ENCODE measurements at regions not wholly inside any gene's neighbourhood (a gene's known extent, or its start where the extent isn't known, plus 50 kb on each side); places are given as distances from the start of the nearest gene placed in this dataset.

- H3K4me3 ChIP-seq (ENCODE audit: low read depth, low read length): no peak overlapping the region
- no peak for TF ChIP-seq CTCF (IDR thresholded peaks at IDR 0.05; ENCODE audit: low read depth, low read length, missing control alignments)
- no peak for DNase-seq (ENCODE audit: low read depth)
Measured at GRCh38 chr10:9878383-9878782, 1139.3 kb upstream of the CELF2 start.

GRCh38 chr10:9885761-9886160 is 1131.9 kb upstream of the CELF2 start:
- TF ChIP-seq CTCF (IDR thresholded peaks at IDR 0.05; ENCODE audit: low read depth, low read length, missing control alignments): no peak
- H3K4me3 ChIP-seq (ENCODE audit: low read depth, low read length): no peak overlapping the region
- DNase-seq (ENCODE audit: low read depth): no peak

- DNase-seq (ENCODE audit: low read depth): no peak
- no peak for TF ChIP-seq CTCF (IDR thresholded peaks at IDR 0.05; ENCODE audit: low read depth, low read length, missing control alignments)
- H3K4me3 ChIP-seq (ENCODE audit: low read depth, low read length): no peak overlapping the region
Measured at GRCh38 chr10:9886772-9887171, 1130.9 kb upstream of the CELF2 start.

- DNase-seq (ENCODE audit: low read depth): no peak
- no peak for TF ChIP-seq CTCF (IDR thresholded peaks at IDR 0.05; ENCODE audit: low read depth, low read length, missing control alignments)
- H3K4me3 ChIP-seq (ENCODE audit: low read depth, low read length): no peak overlapping the region
Measured at GRCh38 chr10:9895453-9895852, 1122.2 kb upstream of the CELF2 start.

- no peak for TF ChIP-seq CTCF (IDR thresholded peaks at IDR 0.05; ENCODE audit: low read depth, low read length, missing control alignments)
Measured at GRCh38 chr10:9895981-9896380, 1121.7 kb upstream of the CELF2 start.

GRCh38 chr10:9898633-9899395 is 1118.9 kb upstream of the CELF2 start:
- DNase-seq (ENCODE audit: low read depth): no peak
- TF ChIP-seq CTCF (IDR thresholded peaks at IDR 0.05; ENCODE audit: low read depth, low read length, missing control alignments): no peak
- H3K4me3 ChIP-seq (ENCODE audit: low read depth, low read length): no peak overlapping the region

More at GRCh38 chr10:9895981-9896380, 1121.7 kb upstream of the CELF2 start:
- no peak overlapping the region for H3K4me3 ChIP-seq (ENCODE audit: low read depth, low read length)
- no peak for DNase-seq (ENCODE audit: low read depth)

GRCh38 chr10:9900751-9901150 is 1116.9 kb upstream of the CELF2 start:
- no peak for TF ChIP-seq CTCF (IDR thresholded peaks at IDR 0.05; ENCODE audit: low read depth, low read length, missing control alignments)
- no peak for DNase-seq (ENCODE audit: low read depth)
- no peak overlapping the region for H3K4me3 ChIP-seq (ENCODE audit: low read depth, low read length)
